ENCODE measurements at regions not wholly inside any gene's neighbourhood (a gene's known extent, or its start where the extent isn't known, plus 50 kb on each side); places are given as distances from the start of the nearest gene placed in this dataset.

DNA sequence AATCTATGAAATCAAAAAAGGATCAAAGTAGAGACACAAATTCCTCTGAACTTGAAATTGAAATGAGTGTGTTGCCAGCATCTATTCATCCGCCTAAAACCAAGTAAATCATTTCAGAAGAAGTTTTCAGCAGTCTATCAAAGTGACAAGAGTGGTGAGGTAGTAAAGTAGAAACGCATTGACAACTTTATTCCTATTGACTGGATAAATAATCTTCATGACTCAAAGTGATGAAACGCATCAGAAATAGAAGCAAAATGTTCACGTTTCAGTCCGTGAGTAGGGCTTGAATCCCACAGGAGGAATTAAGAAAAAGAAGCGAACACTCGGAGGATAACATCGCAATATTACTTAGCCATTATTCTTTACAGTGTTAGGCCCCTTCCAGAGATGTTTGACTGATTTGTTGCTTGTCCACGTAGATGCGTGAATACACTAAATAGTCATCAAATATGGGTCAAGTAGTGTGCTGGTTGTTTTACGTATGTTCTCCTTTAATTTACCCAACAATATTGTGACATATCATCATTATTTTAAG, 314.4 kb downstream of the PLK2 start:
- TF ChIP-seq SP1 (IDR thresholded peaks at IDR 0.05) (no peak), RAD21 (IDR thresholded peaks at IDR 0.05) (no peak), NR2F2 (IDR thresholded peaks at IDR 0.05) (no peak)
- TF ChIP-seq, protein P1, sequence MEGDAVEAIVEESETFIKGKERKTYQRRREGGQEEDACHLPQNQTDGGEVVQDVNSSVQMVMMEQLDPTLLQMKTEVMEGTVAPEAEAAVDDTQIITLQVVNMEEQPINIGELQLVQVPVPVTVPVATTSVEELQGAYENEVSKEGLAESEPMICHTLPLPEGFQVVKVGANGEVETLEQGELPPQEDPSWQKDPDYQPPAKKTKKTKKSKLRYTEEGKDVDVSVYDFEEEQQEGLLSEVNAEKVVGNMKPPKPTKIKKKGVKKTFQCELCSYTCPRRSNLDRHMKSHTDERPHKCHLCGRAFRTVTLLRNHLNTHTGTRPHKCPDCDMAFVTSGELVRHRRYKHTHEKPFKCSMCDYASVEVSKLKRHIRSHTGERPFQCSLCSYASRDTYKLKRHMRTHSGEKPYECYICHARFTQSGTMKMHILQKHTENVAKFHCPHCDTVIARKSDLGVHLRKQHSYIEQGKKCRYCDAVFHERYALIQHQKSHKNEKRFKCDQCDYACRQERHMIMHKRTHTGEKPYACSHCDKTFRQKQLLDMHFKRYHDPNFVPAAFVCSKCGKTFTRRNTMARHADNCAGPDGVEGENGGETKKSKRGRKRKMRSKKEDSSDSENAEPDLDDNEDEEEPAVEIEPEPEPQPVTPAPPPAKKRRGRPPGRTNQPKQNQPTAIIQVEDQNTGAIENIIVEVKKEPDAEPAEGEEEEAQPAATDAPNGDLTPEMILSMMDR (IDR thresholded peaks at IDR 0.05; ENCODE audit: low read depth, low read length, missing input control) = no peak
- TF ChIP-seq, protein P2, sequence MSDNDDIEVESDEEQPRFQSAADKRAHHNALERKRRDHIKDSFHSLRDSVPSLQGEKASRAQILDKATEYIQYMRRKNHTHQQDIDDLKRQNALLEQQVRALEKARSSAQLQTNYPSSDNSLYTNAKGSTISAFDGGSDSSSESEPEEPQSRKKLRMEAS (IDR thresholded peaks at IDR 0.05) = no peak
- TF ChIP-seq, protein P3, sequence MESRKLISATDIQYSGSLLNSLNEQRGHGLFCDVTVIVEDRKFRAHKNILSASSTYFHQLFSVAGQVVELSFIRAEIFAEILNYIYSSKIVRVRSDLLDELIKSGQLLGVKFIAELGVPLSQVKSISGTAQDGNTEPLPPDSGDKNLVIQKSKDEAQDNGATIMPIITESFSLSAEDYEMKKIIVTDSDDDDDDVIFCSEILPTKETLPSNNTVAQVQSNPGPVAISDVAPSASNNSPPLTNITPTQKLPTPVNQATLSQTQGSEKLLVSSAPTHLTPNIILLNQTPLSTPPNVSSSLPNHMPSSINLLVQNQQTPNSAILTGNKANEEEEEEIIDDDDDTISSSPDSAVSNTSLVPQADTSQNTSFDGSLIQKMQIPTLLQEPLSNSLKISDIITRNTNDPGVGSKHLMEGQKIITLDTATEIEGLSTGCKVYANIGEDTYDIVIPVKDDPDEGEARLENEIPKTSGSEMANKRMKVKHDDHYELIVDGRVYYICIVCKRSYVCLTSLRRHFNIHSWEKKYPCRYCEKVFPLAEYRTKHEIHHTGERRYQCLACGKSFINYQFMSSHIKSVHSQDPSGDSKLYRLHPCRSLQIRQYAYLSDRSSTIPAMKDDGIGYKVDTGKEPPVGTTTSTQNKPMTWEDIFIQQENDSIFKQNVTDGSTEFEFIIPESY (IDR thresholded peaks at IDR 0.05) = no peak
- TF ChIP-seq, protein P4, sequence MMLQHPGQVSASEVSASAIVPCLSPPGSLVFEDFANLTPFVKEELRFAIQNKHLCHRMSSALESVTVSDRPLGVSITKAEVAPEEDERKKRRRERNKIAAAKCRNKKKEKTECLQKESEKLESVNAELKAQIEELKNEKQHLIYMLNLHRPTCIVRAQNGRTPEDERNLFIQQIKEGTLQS (IDR thresholded peaks at IDR 0.05) = no peak

Measured in liver (tissue), 3 donors.